ENCODE measurements at regions not wholly inside any gene's neighbourhood (a gene's known extent, or its start where the extent isn't known, plus 50 kb on each side); places are given as distances from the start of the nearest gene placed in this dataset.

DNA sequence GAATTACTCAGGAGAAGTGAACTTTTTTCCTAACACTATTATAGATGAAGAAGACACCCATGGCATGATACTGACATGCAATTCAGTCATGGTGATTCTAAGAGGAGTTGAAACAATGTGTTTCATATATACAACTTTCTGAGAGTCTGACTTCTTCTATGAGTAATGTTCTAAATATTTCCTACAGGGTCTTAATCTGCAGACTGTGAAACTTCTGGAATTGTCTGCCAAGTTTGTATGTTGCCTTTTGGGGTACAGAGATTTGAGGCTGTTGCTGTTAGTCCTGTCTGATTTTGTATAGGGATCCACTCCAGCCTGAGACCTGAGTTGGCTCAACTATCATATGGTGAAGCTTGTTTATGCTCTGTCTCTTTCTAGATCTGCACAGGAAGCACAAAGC, 160.6 kb upstream of the GATB start:
- Histone ChIP-seq H3K9me3 (no peaks in the 10 kb centered on the region), H3K27ac (no peak overlapping the region), H3K4me3 (no peak overlapping the region), H3K4me1 (no peaks in the 10 kb centered on the region), H3K36me3 (no peaks in the 10 kb centered on the region), H3K27me3 (replicated peaks in 1 of 7) (no peaks in the 10 kb centered on the region)
- intact Hi-C loops (cut with DNase I; ENCODE audit: low total_unique reads) = no loop called here
- DNase-seq = no peak
- TF ChIP-seq POLR2AphosphoS5 (IDR thresholded peaks at IDR 0.05) (no peak), POLR2A (IDR thresholded peaks at IDR 0.05) (no peak)
- TF ChIP-seq, protein P1, sequence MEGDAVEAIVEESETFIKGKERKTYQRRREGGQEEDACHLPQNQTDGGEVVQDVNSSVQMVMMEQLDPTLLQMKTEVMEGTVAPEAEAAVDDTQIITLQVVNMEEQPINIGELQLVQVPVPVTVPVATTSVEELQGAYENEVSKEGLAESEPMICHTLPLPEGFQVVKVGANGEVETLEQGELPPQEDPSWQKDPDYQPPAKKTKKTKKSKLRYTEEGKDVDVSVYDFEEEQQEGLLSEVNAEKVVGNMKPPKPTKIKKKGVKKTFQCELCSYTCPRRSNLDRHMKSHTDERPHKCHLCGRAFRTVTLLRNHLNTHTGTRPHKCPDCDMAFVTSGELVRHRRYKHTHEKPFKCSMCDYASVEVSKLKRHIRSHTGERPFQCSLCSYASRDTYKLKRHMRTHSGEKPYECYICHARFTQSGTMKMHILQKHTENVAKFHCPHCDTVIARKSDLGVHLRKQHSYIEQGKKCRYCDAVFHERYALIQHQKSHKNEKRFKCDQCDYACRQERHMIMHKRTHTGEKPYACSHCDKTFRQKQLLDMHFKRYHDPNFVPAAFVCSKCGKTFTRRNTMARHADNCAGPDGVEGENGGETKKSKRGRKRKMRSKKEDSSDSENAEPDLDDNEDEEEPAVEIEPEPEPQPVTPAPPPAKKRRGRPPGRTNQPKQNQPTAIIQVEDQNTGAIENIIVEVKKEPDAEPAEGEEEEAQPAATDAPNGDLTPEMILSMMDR (IDR thresholded peaks at IDR 0.05 in 8 of 11, conservative IDR thresholded peaks at IDR 0.05 in 3 of 11) = no peak

- WGBS, 5 donors = 63 to 88% (median 80%) methylated on average over 2 of the region's 2 CpGs
- TF ChIP-seq POLR2A (IDR thresholded peaks at IDR 0.05) (no peak), POLR2AphosphoS5 (IDR thresholded peaks at IDR 0.05) (peak in 1 of 3 donors; percentile 45)
- intact Hi-C loops (cut with DNase I; ENCODE audit: low total_unique reads) = no loop called here
- no peaks in the 10 kb centered on the region for H3K4me1 ChIP-seq
- H3K27me3 ChIP-seq (replicated peaks in 1 of 7) = no peaks in the 10 kb centered on the region
- H3K27ac ChIP-seq = peak overlapping the region in 3 of 8 donors; percentile 4 to 40 (median 26)
- DNase-seq = no peak
- peaks cover 0 to 3% (median 0%) of the 10 kb centered on the region in 8 donors for H3K9me3 ChIP-seq
- no peak overlapping the region for H3K4me3 ChIP-seq
- H3K36me3 ChIP-seq = no peaks in the 10 kb centered on the region
Measured at GRCh38 chr4:151917145-151917734, 156.4 kb upstream of the GATB start.

DNA sequence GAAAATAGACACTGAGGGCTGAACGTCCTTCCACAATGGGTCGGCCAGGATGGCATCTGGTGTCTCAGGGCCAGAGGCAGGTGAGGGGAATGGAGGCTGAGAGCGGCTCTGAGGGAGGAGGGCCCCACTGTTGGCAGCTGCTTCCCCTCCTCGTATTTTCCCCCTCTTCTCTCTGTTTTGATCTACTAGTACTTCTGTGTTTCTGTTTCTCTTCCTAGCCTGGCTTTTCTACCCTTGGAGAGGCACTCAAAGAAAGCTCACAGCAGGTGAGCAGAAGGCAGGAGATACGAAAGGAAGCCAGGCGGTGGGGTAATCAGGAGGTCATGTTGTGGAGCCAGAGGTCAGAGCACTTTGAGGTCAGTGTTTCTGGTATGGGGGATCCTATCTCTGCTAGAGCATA, 151.8 kb upstream of the GATB start:
- H3K4me3 ChIP-seq = no peak overlapping the region
- WGBS, 5 donors = 54 to 71% (median 70%) methylated on average over 6 of the region's 6 CpGs
- no peak overlapping the region for H3K27ac ChIP-seq
- no peaks in the 10 kb centered on the region for H3K27me3 ChIP-seq (replicated peaks in 1 of 7)
- TF ChIP-seq, protein P1 (IDR thresholded peaks at IDR 0.05 in 8 of 11, conservative IDR thresholded peaks at IDR 0.05 in 3 of 11) = no peak
- TF ChIP-seq POLR2AphosphoS5 (IDR thresholded peaks at IDR 0.05) = no peak
- no peak for TF ChIP-seq POLR2A (IDR thresholded peaks at IDR 0.05)
- no peak for DNase-seq
- no peaks in the 10 kb centered on the region for H3K4me1 ChIP-seq
- no peaks in the 10 kb centered on the region for H3K36me3 ChIP-seq
- peaks cover 0 to 3% (median 0%) of the 10 kb centered on the region in 8 donors for H3K9me3 ChIP-seq
- intact Hi-C loops (cut with DNase I; ENCODE audit: low total_unique reads) = no loop called here

- no peaks in the 10 kb centered on the region for H3K27me3 ChIP-seq (replicated peaks in 1 of 7)
- TF ChIP-seq POLR2A (IDR thresholded peaks at IDR 0.05) (no peak), POLR2AphosphoS5 (IDR thresholded peaks at IDR 0.05) (no peak)
- TF ChIP-seq, protein P1 (IDR thresholded peaks at IDR 0.05 in 8 of 11, conservative IDR thresholded peaks at IDR 0.05 in 3 of 11) = no peak
- no peak for DNase-seq
- H3K27ac ChIP-seq = no peak overlapping the region
- no peaks in the 10 kb centered on the region for H3K36me3 ChIP-seq
- H3K4me1 ChIP-seq = no peaks in the 10 kb centered on the region
- H3K4me3 ChIP-seq = no peak overlapping the region
- 82 to 100% (median 83%) methylated on average over 1 to 2 of the region's 2 CpGs for WGBS, 5 donors
- peaks cover 0 to 3% (median 0%) of the 10 kb centered on the region in 8 donors for H3K9me3 ChIP-seq
- intact Hi-C loops (cut with DNase I; ENCODE audit: low total_unique reads) = no loop called here
Measured at GRCh38 chr4:151911970-151912369, 151.2 kb upstream of the GATB start.
